H7 (cell line): ENCODE measurements at regions not wholly inside any gene's neighbourhood (a gene's known extent, or its start where the extent isn't known, plus 50 kb on each side); places are given as distances from the start of the nearest gene placed in this dataset.
"Not testable (repeated sequence)": the region's sequence is repeated elsewhere in the genome, so short reads cannot be mapped to it uniquely, and the experiment has no call there.

Experiments used
- DNase-seq: peaks from one replicate; pipeline ENCODE4 v3.0.0; 2012
- H3K27me3 ChIP-seq: 2 replicates; pipeline ENCODE4 v1.6.0; 2011; ENCODE audit warnings: mild to moderate bottlenecking, low read length; ENCODE audit not compliant: control insufficient read depth, insufficient read depth
- H3K36me3 ChIP-seq: replicated peaks from 2 replicates; pipeline ENCODE4 v1.5.1; 2011; ENCODE audit warnings: low read length; ENCODE audit not compliant: control insufficient read depth, insufficient read depth
- H3K4me3 ChIP-seq: 2 replicates; pipeline ENCODE4 v1.5.1; 2011; ENCODE audit warnings: low read depth, mild to moderate bottlenecking, control low read depth, low read length, moderate library complexity; ENCODE audit not compliant: insufficient read depth

- H3K4me3 ChIP-seq, result no peak overlapping the region
- no peaks in the 10 kb centered on the region for H3K36me3 ChIP-seq
- H3K27me3 ChIP-seq, result no peaks in the 10 kb centered on the region
- no peak for DNase-seq
Observed at GRCh38 chr11:86176165-86176884, 68.2 kb upstream of the EED start.

- no peak for DNase-seq
- Histone ChIP-seq H3K36me3 (no peaks in the 10 kb centered on the region), H3K27me3 (no peaks in the 10 kb centered on the region), H3K4me3 (no peak overlapping the region)
Observed at GRCh38 chr11:86175626-86176025, 68.9 kb upstream of the EED start.

- DNase-seq, result no peak
- no peak overlapping the region for H3K4me3 ChIP-seq
- H3K36me3 ChIP-seq, result no peaks in the 10 kb centered on the region
- H3K27me3 ChIP-seq, result no peaks in the 10 kb centered on the region
Observed at GRCh38 chr11:86175191-86175590, 69.4 kb upstream of the EED start.

- H3K4me3 ChIP-seq, result no peak overlapping the region
- H3K27me3 ChIP-seq, result no peaks in the 10 kb centered on the region
- no peak for DNase-seq
- H3K36me3 ChIP-seq, result no peaks in the 10 kb centered on the region
Observed at GRCh38 chr11:86174101-86175046, 70.2 kb upstream of the EED start.

- Histone ChIP-seq H3K27me3 (no peaks in the 10 kb centered on the region), H3K4me3 (no peak overlapping the region), H3K36me3 (no peaks in the 10 kb centered on the region)
- no peak for DNase-seq
Observed at GRCh38 chr11:86172894-86173293, 71.7 kb upstream of the EED start.

GRCh38 chr11:86171627-86172026 is 72.9 kb upstream of the EED start:
- DNase-seq, result no peak
- Histone ChIP-seq H3K27me3 (no peaks in the 10 kb centered on the region), H3K4me3 (no peak overlapping the region), H3K36me3 (no peaks in the 10 kb centered on the region)

- H3K4me3 ChIP-seq, result no peak overlapping the region
- H3K36me3 ChIP-seq, result no peaks in the 10 kb centered on the region
- H3K27me3 ChIP-seq, result no peaks in the 10 kb centered on the region
- DNase-seq, result no peak
Observed at GRCh38 chr11:86167499-86168164, 76.9 kb upstream of the EED start.

GRCh38 chr11:86166287-86166686 is 78.3 kb upstream of the EED start:
- DNase-seq, H3K4me3 ChIP-seq, H3K27me3 ChIP-seq, H3K36me3 ChIP-seq: not testable (repeated sequence)

- DNase-seq, result no peak
Observed at GRCh38 chr11:86164106-86164505, 80.4 kb upstream of the EED start.

GRCh38 chr11:86163221-86163876 is 81.2 kb upstream of the EED start:
- H3K27me3 ChIP-seq, H3K4me3 ChIP-seq, H3K36me3 ChIP-seq, DNase-seq: not testable (repeated sequence)

More at GRCh38 chr11:86164106-86164505, 80.4 kb upstream of the EED start:
- H3K27me3 ChIP-seq, result no peaks in the 10 kb centered on the region
- no peak overlapping the region for H3K4me3 ChIP-seq
- no peaks in the 10 kb centered on the region for H3K36me3 ChIP-seq

GRCh38 chr11:86162239-86162638 is 82.3 kb upstream of the EED start:
- no peak for DNase-seq
- Histone ChIP-seq H3K27me3 (no peaks in the 10 kb centered on the region), H3K36me3 (no peaks in the 10 kb centered on the region), H3K4me3 (no peak overlapping the region)

GRCh38 chr11:86161837-86162236 is 82.7 kb upstream of the EED start:
- H3K4me3 ChIP-seq, result no peak overlapping the region
- no peaks in the 10 kb centered on the region for H3K36me3 ChIP-seq
- no peaks in the 10 kb centered on the region for H3K27me3 ChIP-seq
- no peak for DNase-seq

GRCh38 chr11:86161336-86161735 is 83.2 kb upstream of the EED start:
- DNase-seq, result no peak
- Histone ChIP-seq H3K4me3 (no peak overlapping the region), H3K36me3 (no peaks in the 10 kb centered on the region), H3K27me3 (no peaks in the 10 kb centered on the region)

GRCh38 chr11:86160541-86161149 is 83.9 kb upstream of the EED start:
- DNase-seq, result no peak
- Histone ChIP-seq H3K27me3 (no peaks in the 10 kb centered on the region), H3K4me3 (no peak overlapping the region), H3K36me3 (no peaks in the 10 kb centered on the region)
